Loucy (cell line): ENCODE measurements at regions not wholly inside any gene's neighbourhood (a gene's known extent, or its start where the extent isn't known, plus 50 kb on each side); places are given as distances from the start of the nearest gene placed in this dataset.

ENCODE experiments used
- EZH2phosphoT487 ChIP-seq: fragments of 200-600 bp; IDR thresholded peaks from 2 replicates; pipeline ENCODE4 v1.6.1; 2018; ENCODE audit warnings: antibody characterized with exemption, mild to moderate bottlenecking, moderate library complexity, borderline replicate concordance
- TF ChIP-seq, protein P1 (sequence below): fragments of 200-600 bp; sonication (generic); conservative IDR thresholded peaks from 2 replicates; pipeline ENCODE4 v1.5.1; 2014; ENCODE audit warnings: mild to moderate bottlenecking, antibody characterized with exemption, low read length

- TF ChIP-seq EZH2phosphoT487 = no peak
- TF ChIP-seq, protein P1, sequence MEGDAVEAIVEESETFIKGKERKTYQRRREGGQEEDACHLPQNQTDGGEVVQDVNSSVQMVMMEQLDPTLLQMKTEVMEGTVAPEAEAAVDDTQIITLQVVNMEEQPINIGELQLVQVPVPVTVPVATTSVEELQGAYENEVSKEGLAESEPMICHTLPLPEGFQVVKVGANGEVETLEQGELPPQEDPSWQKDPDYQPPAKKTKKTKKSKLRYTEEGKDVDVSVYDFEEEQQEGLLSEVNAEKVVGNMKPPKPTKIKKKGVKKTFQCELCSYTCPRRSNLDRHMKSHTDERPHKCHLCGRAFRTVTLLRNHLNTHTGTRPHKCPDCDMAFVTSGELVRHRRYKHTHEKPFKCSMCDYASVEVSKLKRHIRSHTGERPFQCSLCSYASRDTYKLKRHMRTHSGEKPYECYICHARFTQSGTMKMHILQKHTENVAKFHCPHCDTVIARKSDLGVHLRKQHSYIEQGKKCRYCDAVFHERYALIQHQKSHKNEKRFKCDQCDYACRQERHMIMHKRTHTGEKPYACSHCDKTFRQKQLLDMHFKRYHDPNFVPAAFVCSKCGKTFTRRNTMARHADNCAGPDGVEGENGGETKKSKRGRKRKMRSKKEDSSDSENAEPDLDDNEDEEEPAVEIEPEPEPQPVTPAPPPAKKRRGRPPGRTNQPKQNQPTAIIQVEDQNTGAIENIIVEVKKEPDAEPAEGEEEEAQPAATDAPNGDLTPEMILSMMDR = no peak
These were observed 373.9 kb upstream of the FGF13 start for GRCh38 chrX:139085404-139085803.
